ENCODE measurements at regions not wholly inside any gene's neighbourhood (a gene's known extent, or its start where the extent isn't known, plus 50 kb on each side); places are given as distances from the start of the nearest gene placed in this dataset.
"Not testable (repeated sequence)": the region's sequence is repeated elsewhere in the genome, so short reads cannot be mapped to it uniquely, and the experiment has no call there.

DNA sequence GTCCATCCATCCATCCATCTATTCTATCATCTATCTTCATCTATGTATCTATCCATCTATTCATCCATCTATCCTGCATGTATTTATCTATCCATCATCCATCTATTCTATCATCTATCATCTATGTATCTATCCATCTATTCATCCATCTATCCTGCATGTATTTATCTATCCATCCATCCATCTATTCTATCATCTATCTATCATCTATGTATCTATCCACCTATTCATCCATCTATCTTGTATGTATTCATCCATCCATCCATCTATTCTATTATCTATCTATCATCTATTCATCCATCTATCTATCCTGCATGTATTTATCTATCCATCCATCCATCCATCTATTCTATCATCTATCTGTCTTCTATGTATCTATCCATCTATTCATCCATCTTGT lies 65.9 kb upstream of the PPP2R3B start:
- Mint-ChIP-seq H3K27ac (no peak overlapping the region), H3K9me3 (peaks cover 0 to 9% (median 3%) of the 10 kb centered on the region in 7 donors), H3K4me3 (no peak overlapping the region), H3K27me3 (ENCODE audit: low read depth in 3 of 3) (peaks cover 1 to 3% (median 3%) of the 10 kb centered on the region in 3 donors), H3K4me1 (no peaks in the 10 kb centered on the region), H3K36me3 (no peaks in the 10 kb centered on the region)
- no peaks in the 10 kb centered on the region for H4K20me1 ChIP-seq (ENCODE audit: insufficient read depth, low read length)
- DNase-seq = no peak
- no peak overlapping the region for H3K9ac ChIP-seq (ENCODE audit: insufficient read depth, low read length, poor library complexity, severe bottlenecking)
- H3K27ac ChIP-seq (ENCODE audit: low read depth in 1 of 2, low read length in 2 of 2) = no peak overlapping the region
- H3K27me3 ChIP-seq (ENCODE audit: control insufficient read depth in 2 of 2, insufficient read depth in 2 of 2, low read length in 2 of 2) = no peaks in the 10 kb centered on the region
- H3K4me1 ChIP-seq (ENCODE audit: control insufficient read depth in 1 of 2, insufficient read depth in 2 of 2, low read length in 2 of 2) = no peaks in the 10 kb centered on the region
- H3K36me3 ChIP-seq (replicated peaks in 1 of 2; ENCODE audit: control insufficient read depth in 1 of 2, insufficient read depth in 2 of 2, low read length in 2 of 2) = no peaks in the 10 kb centered on the region
- TF ChIP-seq, protein P1, sequence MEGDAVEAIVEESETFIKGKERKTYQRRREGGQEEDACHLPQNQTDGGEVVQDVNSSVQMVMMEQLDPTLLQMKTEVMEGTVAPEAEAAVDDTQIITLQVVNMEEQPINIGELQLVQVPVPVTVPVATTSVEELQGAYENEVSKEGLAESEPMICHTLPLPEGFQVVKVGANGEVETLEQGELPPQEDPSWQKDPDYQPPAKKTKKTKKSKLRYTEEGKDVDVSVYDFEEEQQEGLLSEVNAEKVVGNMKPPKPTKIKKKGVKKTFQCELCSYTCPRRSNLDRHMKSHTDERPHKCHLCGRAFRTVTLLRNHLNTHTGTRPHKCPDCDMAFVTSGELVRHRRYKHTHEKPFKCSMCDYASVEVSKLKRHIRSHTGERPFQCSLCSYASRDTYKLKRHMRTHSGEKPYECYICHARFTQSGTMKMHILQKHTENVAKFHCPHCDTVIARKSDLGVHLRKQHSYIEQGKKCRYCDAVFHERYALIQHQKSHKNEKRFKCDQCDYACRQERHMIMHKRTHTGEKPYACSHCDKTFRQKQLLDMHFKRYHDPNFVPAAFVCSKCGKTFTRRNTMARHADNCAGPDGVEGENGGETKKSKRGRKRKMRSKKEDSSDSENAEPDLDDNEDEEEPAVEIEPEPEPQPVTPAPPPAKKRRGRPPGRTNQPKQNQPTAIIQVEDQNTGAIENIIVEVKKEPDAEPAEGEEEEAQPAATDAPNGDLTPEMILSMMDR (IDR thresholded peaks at IDR 0.05) = no peak
- H3K79me2 ChIP-seq (ENCODE audit: insufficient read depth, low read length) = no peaks in the 10 kb centered on the region
- intact Hi-C loops (cut with micrococcal nuclease) = no loop called here
- H3K4me2 ChIP-seq (replicated peaks; ENCODE audit: extremely low read depth, low read length, poor library complexity, severe bottlenecking) = no peak overlapping the region
- no peak overlapping the region for H2AFZ ChIP-seq (ENCODE audit: insufficient read depth, low read depth, low read length, poor library complexity, severe bottlenecking)
- H3K4me3 ChIP-seq (replicated peaks in 1 of 3; ENCODE audit: low read depth in 2 of 3, low read length in 3 of 3) = no peak overlapping the region
- H3K9me3 ChIP-seq (replicated peaks in 1 of 2; ENCODE audit: control insufficient read depth in 1 of 2, insufficient read depth in 1 of 2, low read length in 2 of 2) = no peaks in the 10 kb centered on the region

- H4K20me1 ChIP-seq (ENCODE audit: insufficient read depth, low read length); H3K36me3 Mint-ChIP-seq; H3K4me3 Mint-ChIP-seq; intact Hi-C loops (cut with micrococcal nuclease); H3K4me2 ChIP-seq (replicated peaks; ENCODE audit: extremely low read depth, low read length, poor library complexity, severe bottlenecking); H3K27ac ChIP-seq (ENCODE audit: low read depth in 1 of 2, low read length in 2 of 2); H3K9me3 ChIP-seq (replicated peaks in 1 of 2; ENCODE audit: control insufficient read depth in 1 of 2, insufficient read depth in 1 of 2, low read length in 2 of 2); H3K27me3 Mint-ChIP-seq (ENCODE audit: low read depth in 3 of 3); H2AFZ ChIP-seq (ENCODE audit: insufficient read depth, low read depth, low read length, poor library complexity, severe bottlenecking); H3K27me3 ChIP-seq (ENCODE audit: control insufficient read depth in 2 of 2, insufficient read depth in 2 of 2, low read length in 2 of 2); H3K27ac Mint-ChIP-seq; H3K4me3 ChIP-seq (replicated peaks in 1 of 3; ENCODE audit: low read depth in 2 of 3, low read length in 3 of 3); H3K4me1 ChIP-seq (ENCODE audit: control insufficient read depth in 1 of 2, insufficient read depth in 2 of 2, low read length in 2 of 2); H3K4me1 Mint-ChIP-seq; DNase-seq; H3K79me2 ChIP-seq (ENCODE audit: insufficient read depth, low read length); H3K9ac ChIP-seq (ENCODE audit: insufficient read depth, low read length, poor library complexity, severe bottlenecking); H3K36me3 ChIP-seq (replicated peaks in 1 of 2; ENCODE audit: control insufficient read depth in 1 of 2, insufficient read depth in 2 of 2, low read length in 2 of 2); H3K9me3 Mint-ChIP-seq: not testable (repeated sequence)
- WGBS (ENCODE audit: insufficient coverage) = 100% methylated on average over 2 of the region's 7 CpGs
These were observed 67.8 kb upstream of the PPP2R3B start for GRCh38 chrX:454514-454913.

All from CD14-positive monocyte (primary cell).